Esophagus squamous epithelium (tissue), 4 donors: ENCODE measurements at regions not wholly inside any gene's neighbourhood (a gene's known extent, or its start where the extent isn't known, plus 50 kb on each side); places are given as distances from the start of the nearest gene placed in this dataset.

ENCODE experiments used
- CTCF ChIP-seq, 6 experiments: fragments of 450-650 bp in 4 of 6; fragments of 200-600 bp in 2 of 6; sonication (generic) in 2 of 6; IDR thresholded peaks; one replicate each; pipeline ENCODE4 v1.5.1; 2016 to 2019; ENCODE audit warnings: antibody characterized with exemption in 6 of 6, mild to moderate bottlenecking in 4 of 6, moderate library complexity in 4 of 6
- POLR2A ChIP-seq, 4 donors: fragments of 450-650 bp; IDR thresholded peaks; one replicate each; pipeline ENCODE4 v1.6.1; 2017; ENCODE audit warnings: antibody characterized with exemption in 4 of 4, mild to moderate bottlenecking in 4 of 4, moderate library complexity in 3 of 4

DNA sequence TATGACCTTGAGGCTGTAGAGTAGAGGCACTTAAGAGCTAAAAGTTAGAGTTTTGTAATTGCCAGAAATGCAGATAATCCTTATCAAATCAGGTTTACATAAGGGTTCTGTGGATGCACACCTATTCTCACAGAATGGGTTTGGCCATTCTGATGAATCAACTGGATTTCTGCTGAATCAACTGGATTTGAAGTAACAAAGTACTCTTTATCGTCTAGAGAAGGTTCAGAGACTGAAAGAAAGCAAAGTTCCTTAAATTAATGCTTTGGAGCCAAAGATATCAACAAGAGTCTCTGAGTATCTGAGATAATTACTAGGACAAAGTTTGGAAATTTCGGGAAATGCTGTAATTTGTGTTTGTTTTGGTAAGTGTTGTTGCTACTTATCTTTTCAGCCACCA is 669.6 kb upstream of the ZNF608 start:
- no peak for TF ChIP-seq CTCF (IDR thresholded peaks at IDR 0.05)
- no peak for TF ChIP-seq POLR2A (IDR thresholded peaks at IDR 0.05)
